ENCODE measurements at regions not wholly inside any gene's neighbourhood (a gene's known extent, or its start where the extent isn't known, plus 50 kb on each side); places are given as distances from the start of the nearest gene placed in this dataset.

DNA sequence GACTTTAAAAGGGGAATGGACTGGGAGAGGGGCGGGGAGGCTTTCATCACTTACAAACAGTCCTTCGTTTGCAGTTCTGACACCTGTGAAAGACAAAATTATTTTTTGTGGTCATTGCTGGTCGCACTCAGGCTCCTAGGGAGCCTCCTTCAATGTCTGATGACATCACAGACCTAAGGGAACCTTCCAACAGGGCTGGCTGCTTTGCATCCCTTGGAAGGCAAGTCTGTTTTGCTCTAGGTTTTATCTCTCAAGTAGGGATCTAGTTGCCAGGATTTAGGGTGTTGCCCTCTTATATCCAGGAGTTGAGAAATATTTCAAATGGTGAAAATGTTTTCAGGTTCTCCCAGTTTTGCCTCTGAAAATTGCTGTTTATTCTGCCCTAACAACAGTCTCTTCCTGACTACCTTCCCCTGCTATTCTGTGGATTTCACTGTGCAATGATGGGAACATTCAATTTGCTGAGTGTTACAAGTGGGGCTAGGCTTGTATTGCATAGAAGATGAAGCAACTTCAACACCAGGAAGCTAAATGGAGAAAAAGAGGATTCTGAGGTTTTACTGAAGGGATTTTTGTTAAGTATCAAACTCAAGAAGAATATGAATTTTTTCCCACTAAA lies 75.9 kb upstream of the ARRDC4 start:
- H3K4me3 ChIP-seq = no peak overlapping the region
- no peaks in the 10 kb centered on the region for H3K9me3 ChIP-seq
- TF ChIP-seq, protein P1, sequence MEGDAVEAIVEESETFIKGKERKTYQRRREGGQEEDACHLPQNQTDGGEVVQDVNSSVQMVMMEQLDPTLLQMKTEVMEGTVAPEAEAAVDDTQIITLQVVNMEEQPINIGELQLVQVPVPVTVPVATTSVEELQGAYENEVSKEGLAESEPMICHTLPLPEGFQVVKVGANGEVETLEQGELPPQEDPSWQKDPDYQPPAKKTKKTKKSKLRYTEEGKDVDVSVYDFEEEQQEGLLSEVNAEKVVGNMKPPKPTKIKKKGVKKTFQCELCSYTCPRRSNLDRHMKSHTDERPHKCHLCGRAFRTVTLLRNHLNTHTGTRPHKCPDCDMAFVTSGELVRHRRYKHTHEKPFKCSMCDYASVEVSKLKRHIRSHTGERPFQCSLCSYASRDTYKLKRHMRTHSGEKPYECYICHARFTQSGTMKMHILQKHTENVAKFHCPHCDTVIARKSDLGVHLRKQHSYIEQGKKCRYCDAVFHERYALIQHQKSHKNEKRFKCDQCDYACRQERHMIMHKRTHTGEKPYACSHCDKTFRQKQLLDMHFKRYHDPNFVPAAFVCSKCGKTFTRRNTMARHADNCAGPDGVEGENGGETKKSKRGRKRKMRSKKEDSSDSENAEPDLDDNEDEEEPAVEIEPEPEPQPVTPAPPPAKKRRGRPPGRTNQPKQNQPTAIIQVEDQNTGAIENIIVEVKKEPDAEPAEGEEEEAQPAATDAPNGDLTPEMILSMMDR (IDR thresholded peaks at IDR 0.05) = no peak
- TF ChIP-seq EP300 (IDR thresholded peaks at IDR 0.05) (no peak), POLR2A (IDR thresholded peaks at IDR 0.05) (no peak)
- WGBS, 3 donors = 36 to 48% (median 45%) methylated on average over 3 of the region's 3 CpGs
- DNase-seq = no peak
- no peak overlapping the region for H3K27ac ChIP-seq
- intact Hi-C loops (cut with DNase I) = no loop called here
- no peaks in the 10 kb centered on the region for H3K36me3 ChIP-seq
- H3K4me1 ChIP-seq (ENCODE audit: insufficient read depth) = no peaks in the 10 kb centered on the region
- no peaks in the 10 kb centered on the region for H3K27me3 ChIP-seq

DNA sequence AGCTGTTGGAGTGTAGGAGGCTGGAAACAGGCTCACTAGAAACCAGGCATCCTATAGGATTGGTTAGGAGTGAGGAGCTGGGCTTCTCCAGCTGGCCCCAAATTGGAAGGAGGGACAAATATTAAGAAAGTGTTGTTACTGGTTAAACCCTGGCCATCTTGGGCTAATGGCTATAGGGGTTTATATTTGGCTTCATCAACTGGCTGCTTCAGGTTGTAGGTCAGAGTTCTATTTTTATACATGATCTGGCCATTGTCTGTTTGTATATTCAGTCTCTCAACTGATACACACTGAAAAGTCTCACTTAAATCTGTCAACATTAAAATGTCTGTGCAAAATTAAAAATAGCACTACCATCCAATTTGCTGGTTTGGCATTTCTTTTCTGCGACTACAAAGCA lies 70.2 kb upstream of the ARRDC4 start:
- H3K36me3 ChIP-seq = no peaks in the 10 kb centered on the region
- no peak for TF ChIP-seq POLR2A (IDR thresholded peaks at IDR 0.05)
- TF ChIP-seq, protein P1 (IDR thresholded peaks at IDR 0.05) = no peak
- no peak for TF ChIP-seq EP300 (IDR thresholded peaks at IDR 0.05)
- intact Hi-C loops (cut with DNase I) = no loop called here
- H3K27me3 ChIP-seq = no peaks in the 10 kb centered on the region
- no peak overlapping the region for H3K4me3 ChIP-seq
- H3K9me3 ChIP-seq = no peaks in the 10 kb centered on the region
- no peak overlapping the region for H3K27ac ChIP-seq
- whole genome bisulfite sequencing, 3 donors = 78 to 89% (median 79%) methylated on average over 1 of the region's 1 CpG
- no peaks in the 10 kb centered on the region for H3K4me1 ChIP-seq (ENCODE audit: insufficient read depth)
- DNase-seq = no peak

DNA sequence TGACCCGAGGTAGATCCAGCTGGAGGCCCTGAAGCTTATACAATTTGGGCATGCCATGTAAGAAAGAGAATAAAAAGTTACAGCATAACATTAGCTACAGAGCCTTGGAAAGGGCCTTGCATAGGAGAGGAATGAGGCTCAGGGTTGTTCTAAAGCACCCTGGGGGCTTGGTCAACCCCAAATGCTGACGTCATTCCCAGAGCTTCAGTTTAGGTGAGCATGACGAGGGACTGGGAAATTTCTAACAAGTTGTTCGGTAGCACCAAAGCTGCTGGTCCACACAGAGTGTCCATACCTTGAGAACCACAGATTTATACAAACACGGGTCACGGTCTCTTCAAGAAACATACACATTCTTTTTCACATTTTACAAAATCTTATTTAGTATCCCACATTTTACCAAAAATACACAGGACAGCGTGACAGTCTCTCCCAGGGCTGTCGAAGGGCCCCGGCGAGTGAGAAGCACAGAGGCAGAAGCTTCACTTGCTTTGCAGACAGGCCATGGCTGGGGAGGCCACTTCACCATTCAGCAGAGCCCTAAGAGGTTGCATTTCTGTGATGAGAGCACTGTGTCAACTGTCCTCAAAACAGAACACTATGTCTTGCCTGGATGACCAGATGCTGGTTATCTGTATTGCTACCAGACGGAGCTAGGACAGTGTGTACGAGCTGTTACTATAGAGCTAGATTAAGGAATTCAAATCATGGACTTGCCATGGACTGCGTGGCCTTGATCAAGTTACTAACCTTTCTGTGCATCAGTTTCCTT lies 68.2 kb upstream of the ARRDC4 start:
- no peak overlapping the region for H3K4me3 ChIP-seq
- no peaks in the 10 kb centered on the region for H3K36me3 ChIP-seq
- WGBS, 3 donors = 78 to 81% (median 80%) methylated on average over 13 of the region's 13 CpGs
- TF ChIP-seq EP300 (IDR thresholded peaks at IDR 0.05) (no peak), POLR2A (IDR thresholded peaks at IDR 0.05) (no peak)
- TF ChIP-seq, protein P1 (IDR thresholded peaks at IDR 0.05) = no peak
- H3K9me3 ChIP-seq = no peaks in the 10 kb centered on the region
- no peak for DNase-seq
- no peak overlapping the region for H3K27ac ChIP-seq
- H3K27me3 ChIP-seq = no peaks in the 10 kb centered on the region
- no peaks in the 10 kb centered on the region for H3K4me1 ChIP-seq (ENCODE audit: insufficient read depth)
- intact Hi-C loops (cut with DNase I) = no loop called here

DNA sequence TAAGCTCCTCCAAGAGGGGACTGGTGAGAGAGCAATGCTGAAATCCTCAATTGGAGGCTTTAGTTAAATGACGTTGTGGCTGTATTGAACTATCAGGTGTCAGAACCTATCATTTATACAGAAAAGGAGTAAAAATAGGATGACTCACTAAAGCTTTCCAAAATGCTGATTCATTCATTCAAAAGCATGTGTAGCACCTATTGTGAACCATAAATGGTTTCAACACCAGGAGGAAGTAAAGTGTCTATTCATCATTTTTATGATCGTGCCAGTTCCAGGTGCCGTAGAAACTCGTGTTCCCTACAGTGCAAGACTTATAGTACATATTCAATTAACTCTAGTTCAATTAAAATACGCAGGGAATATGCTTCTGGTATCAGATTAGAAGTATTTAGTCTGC lies 66.5 kb upstream of the ARRDC4 start:
- intact Hi-C loops (cut with DNase I) = no loop called here
- no peak for TF ChIP-seq EP300 (IDR thresholded peaks at IDR 0.05)
- TF ChIP-seq, protein P1 (IDR thresholded peaks at IDR 0.05) = no peak
- no peak for TF ChIP-seq POLR2A (IDR thresholded peaks at IDR 0.05)
- Histone ChIP-seq H3K4me3 (no peak overlapping the region), H3K9me3 (no peaks in the 10 kb centered on the region), H3K36me3 (no peaks in the 10 kb centered on the region), H3K27me3 (no peaks in the 10 kb centered on the region), H3K4me1 (ENCODE audit: insufficient read depth) (no peaks in the 10 kb centered on the region), H3K27ac (no peak overlapping the region)
- no peak for DNase-seq
- 54 to 63% (median 60%) methylated on average over 5 of the region's 5 CpGs for WGBS, 3 donors

All from ovary (tissue), 7 donors.